Activated B cell treated with CpG ODN at 0.5 μM for 24 hours (primary cell): ENCODE measurements at regions not wholly inside any gene's neighbourhood (a gene's known extent, or its start where the extent isn't known, plus 50 kb on each side); places are given as distances from the start of the nearest gene placed in this dataset.

Source experiments
- ATAC-seq: fragments of 200-7000 bp; cut with Tn5 transposase; one replicate; pipeline ENCODE4 v1.10.0; 2021; ENCODE audit warnings: low read depth, mild to moderate bottlenecking, moderate library complexity
- CTCF ChIA-PET: fragments of 350-600 bp; sonication (Branson Sonifier 250); formaldehyde crosslinking; loops from one replicate; lab custom pipeline; 2021; ENCODE audit warnings: antibody characterized with exemption; lab: Charles Lee
- POLR2A ChIA-PET: fragments of 350-600 bp; sonication (Branson Sonifier 250); formaldehyde crosslinking; loops from one replicate; lab custom pipeline; 2021; ENCODE audit warnings: antibody characterized with exemption; lab: Charles Lee
- DNase-seq: peaks from one replicate; pipeline ENCODE4 v3.0.0; 2022
- H3K27ac Mint-ChIP-seq: one replicate; pipeline ENCODE4 v1.8.0; 2020; ENCODE audit warnings: mixed read lengths
- H3K27me3 Mint-ChIP-seq: one replicate; pipeline ENCODE4 v1.8.0; 2021; ENCODE audit warnings: mixed read lengths
- H3K36me3 Mint-ChIP-seq: one replicate; pipeline ENCODE4 v1.8.0; 2021; ENCODE audit warnings: low read depth, mixed read lengths
- H3K4me1 Mint-ChIP-seq: one replicate; pipeline ENCODE4 v1.8.0; 2021; ENCODE audit warnings: mixed read lengths
- H3K4me3 Mint-ChIP-seq: one replicate; pipeline ENCODE4 v1.8.0; 2020; ENCODE audit warnings: mild to moderate bottlenecking, mixed read lengths
- H3K9me3 Mint-ChIP-seq: one replicate; pipeline ENCODE4 v1.8.0; 2020; ENCODE audit warnings: mixed read lengths
- intact Hi-C: fragments of 100-400 bp; cut with micrococcal nuclease; formaldehyde crosslinking; loops from one replicate; pipeline ENCODE4 v1.15.1; 2024
- TF ChIP-seq, protein P1 (sequence below): fragments of 200-600 bp; IDR thresholded peaks from one replicate; pipeline ENCODE4 v1.8.0; 2022; ENCODE audit warnings: antibody characterized with exemption, mild to moderate bottlenecking

DNA sequence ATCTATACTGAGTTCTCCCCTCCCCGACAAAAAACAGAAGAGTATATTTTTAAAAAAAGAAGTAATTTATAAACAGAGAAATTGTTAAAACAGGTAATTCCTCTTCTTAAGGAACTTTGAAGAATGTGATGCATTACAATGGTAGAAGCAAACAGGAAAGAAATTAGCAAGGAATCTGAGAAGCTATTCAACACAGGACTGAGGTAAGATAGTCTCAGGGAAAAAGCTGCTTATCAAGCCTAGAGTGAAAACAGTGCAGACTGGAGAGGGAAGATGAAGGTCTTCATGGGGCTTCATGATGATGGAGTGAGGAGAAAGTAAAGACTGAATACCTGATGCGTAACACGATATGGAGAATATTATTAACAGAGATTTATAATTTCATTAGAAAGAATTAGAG lies 880.0 kb downstream of the SLC16A7 start:
- H3K27ac Mint-ChIP-seq, result no peak overlapping the region
- TF ChIP-seq, protein P1, sequence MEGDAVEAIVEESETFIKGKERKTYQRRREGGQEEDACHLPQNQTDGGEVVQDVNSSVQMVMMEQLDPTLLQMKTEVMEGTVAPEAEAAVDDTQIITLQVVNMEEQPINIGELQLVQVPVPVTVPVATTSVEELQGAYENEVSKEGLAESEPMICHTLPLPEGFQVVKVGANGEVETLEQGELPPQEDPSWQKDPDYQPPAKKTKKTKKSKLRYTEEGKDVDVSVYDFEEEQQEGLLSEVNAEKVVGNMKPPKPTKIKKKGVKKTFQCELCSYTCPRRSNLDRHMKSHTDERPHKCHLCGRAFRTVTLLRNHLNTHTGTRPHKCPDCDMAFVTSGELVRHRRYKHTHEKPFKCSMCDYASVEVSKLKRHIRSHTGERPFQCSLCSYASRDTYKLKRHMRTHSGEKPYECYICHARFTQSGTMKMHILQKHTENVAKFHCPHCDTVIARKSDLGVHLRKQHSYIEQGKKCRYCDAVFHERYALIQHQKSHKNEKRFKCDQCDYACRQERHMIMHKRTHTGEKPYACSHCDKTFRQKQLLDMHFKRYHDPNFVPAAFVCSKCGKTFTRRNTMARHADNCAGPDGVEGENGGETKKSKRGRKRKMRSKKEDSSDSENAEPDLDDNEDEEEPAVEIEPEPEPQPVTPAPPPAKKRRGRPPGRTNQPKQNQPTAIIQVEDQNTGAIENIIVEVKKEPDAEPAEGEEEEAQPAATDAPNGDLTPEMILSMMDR, result no peak
- ATAC-seq (no peak), DNase-seq (no peak)
- POLR2A ChIA-PET, result no interaction called here
- H3K36me3 Mint-ChIP-seq, result no peaks in the 10 kb centered on the region
- H3K4me1 Mint-ChIP-seq, result no peaks in the 10 kb centered on the region
- peaks cover 4% of the 10 kb centered on the region for H3K9me3 Mint-ChIP-seq
- intact Hi-C loops, result no loop called here
- CTCF ChIA-PET, result no interaction called here
- no peaks in the 10 kb centered on the region for H3K27me3 Mint-ChIP-seq
- H3K4me3 Mint-ChIP-seq, result no peak overlapping the region

DNA sequence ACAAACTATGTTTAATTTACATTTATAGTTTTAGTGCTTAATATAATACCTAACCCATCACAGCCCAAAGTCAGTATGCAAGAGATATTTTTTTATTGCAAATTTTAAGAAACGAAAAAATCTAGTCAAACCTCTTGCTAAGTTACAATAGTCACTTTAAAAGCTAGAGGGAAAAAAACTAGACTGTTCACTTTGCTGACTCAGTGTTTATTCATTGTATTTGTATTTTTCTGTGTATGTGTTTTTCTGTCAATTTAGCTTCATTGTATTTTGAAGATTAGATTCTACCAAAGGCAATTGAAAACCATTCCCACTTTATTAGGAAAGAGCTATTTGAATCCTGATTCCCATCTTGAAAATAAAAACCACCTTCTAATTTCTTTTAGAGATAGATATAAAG lies 891.5 kb downstream of the SLC16A7 start:
- no peaks in the 10 kb centered on the region for H3K4me1 Mint-ChIP-seq
- H3K4me3 Mint-ChIP-seq, result no peak overlapping the region
- intact Hi-C loops, result no loop called here
- CTCF ChIA-PET, result no interaction called here
- ATAC-seq, result no peak
- TF ChIP-seq, protein P1, result no peak
- no peaks in the 10 kb centered on the region for H3K9me3 Mint-ChIP-seq
- POLR2A ChIA-PET, result no interaction called here
- no peaks in the 10 kb centered on the region for H3K27me3 Mint-ChIP-seq
- no peaks in the 10 kb centered on the region for H3K36me3 Mint-ChIP-seq
- DNase-seq, result no peak
- no peak overlapping the region for H3K27ac Mint-ChIP-seq

- DNase-seq (no peak), ATAC-seq (no peak)
- TF ChIP-seq, protein P1, result no peak
- Mint-ChIP-seq H3K27ac (no peak overlapping the region), H3K27me3 (no peaks in the 10 kb centered on the region), H3K9me3 (no peaks in the 10 kb centered on the region), H3K36me3 (no peaks in the 10 kb centered on the region), H3K4me3 (no peak overlapping the region), H3K4me1 (no peaks in the 10 kb centered on the region)
- intact Hi-C loops, result no loop called here
- ChIA-PET CTCF (no interaction called here), POLR2A (no interaction called here)
These were observed 893.2 kb downstream of the SLC16A7 start for GRCh38 chr12:60489071-60489470.

DNA sequence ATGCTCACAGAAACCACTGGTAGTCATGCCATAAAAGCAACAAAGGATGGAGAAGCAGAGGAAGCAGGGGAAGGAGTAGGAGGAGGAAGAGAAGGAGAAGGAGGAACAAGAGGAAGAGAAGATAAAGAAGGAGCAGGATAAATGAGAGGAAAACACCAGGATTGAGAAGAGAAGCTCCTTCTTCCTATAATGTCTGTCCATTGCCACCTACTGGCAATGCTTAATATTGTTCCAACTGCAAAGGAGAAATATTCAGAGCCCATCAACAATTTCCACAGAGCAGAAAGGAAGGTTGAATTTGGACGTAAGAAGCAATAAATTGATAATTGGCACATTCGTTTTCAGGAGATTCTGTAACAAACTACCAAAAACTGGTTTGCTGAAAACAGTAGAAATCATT lies 898.4 kb downstream of the SLC16A7 start:
- intact Hi-C loops, result no loop called here
- no peaks in the 10 kb centered on the region for H3K4me1 Mint-ChIP-seq

GRCh38 chr12:60498656-60499055 lies 902.8 kb downstream of the SLC16A7 start:
- no peaks in the 10 kb centered on the region for H3K4me1 Mint-ChIP-seq
- TF ChIP-seq, protein P1, result no peak
- no peaks in the 10 kb centered on the region for H3K27me3 Mint-ChIP-seq
- DNase-seq (no peak), ATAC-seq (no peak)
- intact Hi-C loops, result no loop called here
- peaks cover 4% of the 10 kb centered on the region for H3K9me3 Mint-ChIP-seq
- CTCF ChIA-PET, result no interaction called here
- no peak overlapping the region for H3K27ac Mint-ChIP-seq
- H3K4me3 Mint-ChIP-seq, result no peak overlapping the region
- POLR2A ChIA-PET, result no interaction called here
- H3K36me3 Mint-ChIP-seq, result no peaks in the 10 kb centered on the region

More for the DNA sequence above, 898.4 kb downstream of the SLC16A7 start:
- TF ChIP-seq, protein P1, result no peak
- Mint-ChIP-seq H3K36me3 (no peaks in the 10 kb centered on the region), H3K27ac (no peak overlapping the region), H3K27me3 (no peaks in the 10 kb centered on the region), H3K9me3 (peaks cover 2% of the 10 kb centered on the region), H3K4me3 (no peak overlapping the region)
- ATAC-seq (no peak), DNase-seq (no peak)
- ChIA-PET CTCF (no interaction called here), POLR2A (no interaction called here)
